ENCODE measurements at regions not wholly inside any gene's neighbourhood (a gene's known extent, or its start where the extent isn't known, plus 50 kb on each side); places are given as distances from the start of the nearest gene placed in this dataset.

DNA sequence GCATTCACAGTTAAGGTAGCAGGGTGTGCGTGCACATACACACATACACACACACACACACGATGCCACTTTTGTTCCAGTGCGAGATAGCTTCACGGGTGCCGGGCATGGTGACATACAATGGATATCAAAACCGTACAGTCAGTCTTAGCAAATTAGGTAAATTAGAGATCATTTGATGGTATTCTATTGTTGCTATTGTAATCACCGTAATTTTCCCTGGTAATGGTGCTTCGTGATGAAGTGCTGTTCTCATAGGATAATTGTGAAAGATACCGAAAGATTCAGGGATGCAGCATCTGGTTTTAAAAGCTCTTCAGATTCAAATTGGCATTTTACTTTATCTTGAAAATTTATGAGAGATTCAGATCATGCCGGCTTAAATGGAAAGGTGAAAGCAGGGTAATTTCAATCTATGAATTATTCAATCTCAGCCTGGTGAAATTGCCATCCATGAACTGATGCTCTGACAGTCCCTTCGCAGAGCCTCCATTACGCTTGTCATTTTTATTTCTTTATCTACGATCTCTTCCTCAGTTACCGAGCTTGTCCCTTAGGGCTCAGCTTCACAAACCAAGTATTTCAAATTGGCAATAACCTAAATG is 71.3 kb upstream of the SOX4 start:
- ATAC-seq = no peak

DNA sequence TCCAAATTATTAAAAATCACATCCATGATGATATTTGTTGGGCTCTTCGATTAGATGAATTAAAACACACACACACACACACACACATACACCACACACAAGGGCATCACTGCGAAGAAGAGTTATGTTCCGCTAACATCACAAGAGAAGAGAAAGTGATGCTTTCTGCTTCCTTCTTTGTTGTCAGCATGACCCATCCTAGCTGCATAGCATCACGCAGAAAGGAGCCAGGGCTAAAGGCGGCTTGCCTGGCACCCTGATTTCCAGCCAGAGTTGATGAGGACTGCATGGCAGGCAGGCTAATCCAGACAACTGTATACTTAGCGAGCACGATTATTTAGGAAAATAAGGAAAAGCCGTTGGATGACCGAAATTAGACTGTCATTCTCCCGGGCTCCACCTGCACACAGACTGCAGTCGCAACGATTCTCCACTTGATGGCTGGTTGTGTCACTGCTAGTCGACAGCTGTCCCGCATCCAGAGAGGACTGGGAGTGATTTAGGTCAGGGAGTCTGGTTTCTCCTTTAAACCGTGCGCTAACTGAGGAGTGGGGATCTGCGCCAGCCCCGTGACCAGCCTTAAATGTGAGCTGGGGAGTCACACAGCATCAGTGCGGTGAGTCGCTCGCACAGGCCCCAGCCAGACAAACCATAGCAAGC is 70.6 kb upstream of the SOX4 start:
- no peak for ATAC-seq
- no peak for DNase-seq

More for the DNA sequence above, 71.3 kb upstream of the SOX4 start:
- no peak for DNase-seq

DNA sequence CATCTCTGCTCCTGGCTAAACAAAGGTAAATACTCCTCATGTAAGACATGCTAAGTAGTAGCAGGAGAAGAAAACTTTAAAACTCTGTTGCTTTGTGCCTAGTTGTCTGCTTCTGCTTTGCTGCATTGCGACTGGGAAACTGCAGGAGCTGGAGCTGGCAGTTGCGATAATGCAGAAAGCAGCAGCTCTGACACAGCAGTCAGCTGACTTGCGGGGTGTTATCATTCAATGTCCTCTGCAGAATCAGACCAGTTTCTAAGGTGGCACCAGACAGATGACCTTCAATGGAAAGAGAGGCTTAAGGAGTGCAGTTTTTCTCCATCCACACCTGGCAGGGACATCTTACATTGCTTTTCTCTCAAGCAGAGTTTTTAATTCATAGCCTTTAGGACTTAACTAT is 69.9 kb upstream of the SOX4 start:
- DNase-seq = no peak
- no peak for ATAC-seq

DNA sequence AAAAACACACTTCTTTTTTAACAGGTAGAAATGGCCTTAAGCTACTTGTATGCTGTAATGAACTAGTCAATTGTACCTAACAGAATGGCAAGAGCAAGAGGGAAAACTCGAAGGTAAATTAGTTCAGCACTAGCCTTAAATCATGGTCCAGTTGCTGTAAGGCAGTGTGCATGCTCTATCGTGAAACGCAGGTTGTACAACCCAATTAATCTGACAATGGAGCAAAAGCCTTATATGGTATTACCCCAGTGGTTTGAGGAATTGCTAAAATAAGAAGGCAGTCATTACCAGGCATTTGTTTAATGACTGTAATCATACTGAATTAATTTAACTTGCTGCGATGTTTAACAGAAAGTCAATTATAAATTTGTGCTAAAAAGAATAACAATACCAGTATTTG is 69.3 kb upstream of the SOX4 start:
- DNase-seq (no peak), ATAC-seq (no peak)

DNA sequence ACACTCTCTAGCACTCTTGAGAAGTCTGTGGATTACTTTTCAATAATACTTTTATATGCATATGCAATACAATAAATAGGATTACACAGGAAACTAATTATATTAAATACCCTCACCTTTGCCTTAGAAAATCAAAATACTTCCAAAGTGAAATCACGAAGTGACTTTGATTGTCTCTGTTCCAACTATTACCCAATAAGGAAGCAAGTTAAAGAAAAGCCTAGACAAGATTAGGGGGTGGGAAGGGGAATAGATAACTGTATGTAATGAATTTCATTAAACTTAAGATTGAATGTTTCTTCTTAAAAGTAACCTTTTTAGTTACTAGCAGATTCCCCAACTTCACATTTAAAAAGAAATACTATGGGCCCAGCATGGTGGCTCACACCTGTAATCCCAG is 66.6 kb upstream of the SOX4 start:
- no peak for ATAC-seq
- no peak for DNase-seq

DNA sequence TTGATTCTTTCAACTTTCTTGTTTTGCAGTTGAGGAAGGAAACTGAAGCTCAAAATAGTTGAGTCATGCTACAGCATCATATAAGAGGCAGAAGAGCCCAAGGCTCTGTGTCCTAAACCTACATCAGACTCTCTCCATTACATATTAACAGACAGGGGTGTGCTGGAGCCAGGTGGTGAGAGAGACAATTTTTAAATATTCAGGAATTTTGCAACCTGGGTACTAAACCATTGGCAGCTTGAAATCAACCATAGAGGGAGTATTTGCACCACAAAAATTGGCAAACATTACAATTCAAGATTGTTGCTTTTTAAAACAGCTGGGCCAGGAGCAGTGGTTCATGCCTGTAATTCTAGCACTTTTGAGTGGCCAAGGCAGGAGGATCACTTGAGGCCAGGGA is 65.8 kb upstream of the SOX4 start:
- ATAC-seq (no peak), DNase-seq (no peak)

DNA sequence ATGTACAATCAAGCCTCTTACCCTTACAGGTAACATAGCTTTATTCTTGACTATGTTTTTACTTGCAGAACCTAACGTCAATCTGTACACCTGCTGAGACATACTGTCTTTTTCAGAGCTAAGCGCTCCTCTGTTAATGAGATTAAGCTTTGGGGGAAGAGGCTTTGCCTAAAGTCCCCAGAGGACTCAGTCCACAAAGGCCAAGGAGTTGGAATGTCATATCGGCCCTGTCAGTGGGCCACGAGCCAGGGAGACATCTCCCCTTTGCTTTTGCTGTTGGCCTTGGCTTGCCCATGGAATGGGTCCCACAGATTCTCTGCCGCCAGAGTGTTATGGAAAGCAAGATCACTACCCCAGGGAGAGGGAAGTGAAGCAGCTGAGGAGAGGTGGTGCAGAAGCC is 64.1 kb upstream of the SOX4 start:
- ATAC-seq (no peak), DNase-seq (no peak)

DNA sequence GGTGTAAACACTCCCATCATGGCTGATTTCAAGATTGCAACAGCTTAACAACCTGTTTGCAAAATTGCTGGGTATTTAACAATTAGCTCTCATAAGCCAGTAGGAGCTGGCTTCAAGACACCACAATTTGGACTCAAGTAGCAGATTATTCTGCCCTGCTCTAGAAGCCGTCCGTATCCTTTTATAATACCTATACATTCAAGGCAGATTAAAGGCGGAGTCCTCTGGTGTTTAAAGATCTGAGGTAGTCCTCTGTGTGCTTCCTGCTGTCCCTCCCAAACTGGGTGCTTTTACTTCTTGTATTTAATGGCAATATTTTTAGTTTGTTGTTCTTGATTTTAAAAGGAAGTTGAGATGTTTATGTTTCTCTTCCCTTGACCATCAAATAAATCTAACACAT is 62.2 kb upstream of the SOX4 start:
- ATAC-seq (no peak), DNase-seq (no peak)

DNA sequence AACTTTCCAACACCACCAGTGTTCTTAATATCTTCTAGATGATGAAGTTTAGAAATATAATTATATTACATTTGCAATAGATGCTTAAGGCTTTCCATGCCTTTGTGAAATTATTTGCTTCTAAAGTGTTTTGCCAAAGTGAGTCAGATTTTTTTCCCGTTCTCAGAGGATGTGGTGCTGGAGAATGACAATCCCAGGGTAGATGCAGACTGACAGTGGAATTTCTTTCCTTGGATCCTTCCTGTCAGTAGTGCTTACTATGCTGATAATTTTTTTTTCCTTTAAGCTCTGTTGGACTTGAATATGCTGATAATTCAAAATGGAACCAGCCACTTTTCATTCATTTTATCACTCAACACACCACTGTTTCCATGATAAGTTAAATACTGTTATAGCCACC is 59.9 kb upstream of the SOX4 start:
- DNase-seq (no peak), ATAC-seq (no peak)

DNA sequence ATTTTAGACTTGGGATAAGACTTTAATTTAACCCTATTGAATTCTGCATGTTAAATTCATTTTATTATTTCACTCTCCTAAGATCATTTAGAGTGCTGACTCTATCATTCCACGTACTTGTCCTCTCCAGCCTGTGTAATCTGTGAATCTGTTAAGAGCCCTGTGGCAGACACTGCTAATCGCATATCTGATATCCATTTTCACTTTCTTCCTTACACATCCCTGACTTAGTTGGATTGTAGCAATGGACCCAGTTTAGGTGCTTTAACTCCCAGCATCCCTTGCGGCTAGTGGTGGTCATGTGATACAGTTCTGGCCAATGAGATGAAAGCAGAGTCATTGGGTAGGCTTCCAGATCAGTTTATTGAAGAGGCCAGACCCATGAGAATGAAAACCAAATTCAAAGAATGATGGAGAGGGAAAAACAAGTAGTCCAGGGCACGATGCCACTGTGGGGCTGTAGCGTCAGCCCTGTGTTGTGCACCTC is 57.2 kb upstream of the SOX4 start:
- DNase-seq (no peak), ATAC-seq (no peak)

DNA sequence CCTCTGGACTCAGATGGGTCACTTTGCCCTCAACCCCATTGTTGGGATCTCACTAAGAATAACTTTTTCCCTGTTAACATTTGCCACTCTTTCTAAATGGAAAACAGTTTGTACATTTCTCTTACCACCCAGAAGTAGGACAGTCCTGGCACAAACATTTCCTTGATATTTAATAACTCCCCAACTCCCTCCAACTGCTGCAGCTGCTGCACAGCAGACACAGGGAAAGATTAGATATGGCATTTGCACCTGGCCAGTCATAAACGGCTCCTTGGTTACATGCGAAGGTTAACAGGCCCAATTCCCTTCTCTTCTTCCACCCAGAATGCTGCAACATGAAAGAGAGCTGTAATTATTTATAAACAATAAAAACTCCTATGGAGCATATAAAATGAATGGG is 55.9 kb upstream of the SOX4 start:
- DNase-seq = no peak

DNA sequence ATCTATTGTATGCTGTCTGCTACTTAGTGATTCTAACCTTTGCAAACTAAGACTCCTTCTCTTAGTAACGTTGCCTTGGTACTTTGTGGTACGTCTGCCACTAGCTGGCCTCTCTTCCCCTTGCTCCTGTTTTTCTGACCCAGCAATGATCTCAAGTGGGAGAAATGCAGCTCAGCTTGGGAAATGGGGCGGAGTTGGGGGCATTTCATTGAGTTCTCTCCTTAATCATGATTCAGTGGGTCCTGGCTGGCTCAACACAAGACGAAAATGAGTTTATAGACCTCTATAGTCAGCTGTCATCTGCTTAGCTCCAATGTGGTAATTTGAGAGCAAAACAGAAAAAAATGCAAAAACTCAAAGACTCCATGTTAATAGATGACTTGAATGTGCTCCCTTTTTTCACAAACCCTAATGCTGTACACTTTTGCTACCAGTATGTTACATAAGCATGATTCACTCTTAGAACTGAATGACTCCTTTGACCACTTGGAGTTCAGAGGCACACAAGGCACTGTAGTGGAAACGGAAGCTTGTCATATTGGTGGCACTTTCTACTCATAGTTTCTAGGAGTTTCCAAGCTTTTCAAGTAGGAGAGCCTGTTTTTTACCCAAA is 55.3 kb upstream of the SOX4 start:
- DNase-seq = no peak
- ATAC-seq = no peak

More for the DNA sequence above, 55.9 kb upstream of the SOX4 start:
- no peak for ATAC-seq

DNA sequence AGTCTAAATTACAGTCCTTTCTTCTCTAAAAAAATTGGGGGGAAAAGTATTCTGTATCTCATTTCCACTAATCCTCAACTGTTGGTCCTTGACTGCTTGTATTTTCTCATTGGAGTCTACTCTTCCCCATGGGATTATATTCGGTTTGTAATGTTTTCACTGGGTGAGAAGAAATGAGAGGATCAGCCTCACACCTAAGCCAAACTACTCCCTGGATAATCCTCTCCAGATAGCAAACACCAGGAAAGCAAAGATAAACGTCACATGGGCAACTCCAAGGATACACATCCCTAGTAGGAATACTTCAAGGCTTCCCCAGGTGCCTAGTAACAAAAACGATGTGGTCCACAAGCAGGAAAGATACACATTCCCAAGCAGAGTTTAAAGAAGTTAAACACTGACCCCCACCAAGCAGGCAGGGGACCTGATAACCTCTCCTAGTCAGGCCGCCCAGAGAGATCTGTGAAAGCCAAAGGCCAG is 53.9 kb upstream of the SOX4 start:
- DNase-seq (no peak), ATAC-seq (no peak)

Measured in stimulated activated naive CD8-positive, alpha-beta T cell treated with anti-CD3 and anti-CD28 coated beads, Interleukin-15, Interleukin-2, amounts not matched to agents 100 U/mL and 50 U/mL, for 24 hours (primary cell).